Activated CD4-positive, CD25-positive, alpha-beta regulatory T cell treated with anti-CD3 and anti-CD28 coated beads, Interleukin-2, amount 50 U/mL, for 72 hours (primary cell): ENCODE measurements at regions not wholly inside any gene's neighbourhood (a gene's known extent, or its start where the extent isn't known, plus 50 kb on each side); places are given as distances from the start of the nearest gene placed in this dataset.

Experiments used
- DNase-seq: peaks from one replicate; pipeline ENCODE4 v3.0.0; 2021

GRCh38 chr2:173831312-173832229 lies 133.6 kb downstream of the SP3 start:
- no peak for DNase-seq

DNA sequence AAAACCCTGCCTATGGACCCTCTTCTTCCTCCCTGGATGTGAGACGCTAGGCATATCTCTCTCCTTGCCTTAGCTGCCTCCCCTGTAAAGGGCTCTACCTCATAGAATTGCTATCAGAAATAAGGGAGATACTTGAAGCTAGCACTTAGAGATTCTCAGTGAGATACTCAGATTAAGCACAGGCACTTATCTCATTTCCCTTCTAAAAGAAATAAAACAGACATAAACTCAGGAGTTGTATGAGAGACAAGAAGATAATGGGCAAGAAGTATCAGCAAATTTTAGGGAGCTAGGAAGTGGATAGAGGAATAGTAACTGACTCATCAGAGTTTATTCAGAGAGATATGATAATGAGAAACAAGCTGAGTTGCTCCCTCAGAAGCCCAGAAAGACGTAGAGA lies 131.0 kb downstream of the SP3 start:
- DNase-seq = no peak

GRCh38 chr2:173835726-173836125 lies 129.4 kb downstream of the SP3 start:
- no peak for DNase-seq

GRCh38 chr2:173841110-173841509 lies 124.1 kb downstream of the SP3 start:
- DNase-seq = no peak

- DNase-seq = no peak
Measured at GRCh38 chr2:173843526-173843925, 121.6 kb downstream of the SP3 start.

DNA sequence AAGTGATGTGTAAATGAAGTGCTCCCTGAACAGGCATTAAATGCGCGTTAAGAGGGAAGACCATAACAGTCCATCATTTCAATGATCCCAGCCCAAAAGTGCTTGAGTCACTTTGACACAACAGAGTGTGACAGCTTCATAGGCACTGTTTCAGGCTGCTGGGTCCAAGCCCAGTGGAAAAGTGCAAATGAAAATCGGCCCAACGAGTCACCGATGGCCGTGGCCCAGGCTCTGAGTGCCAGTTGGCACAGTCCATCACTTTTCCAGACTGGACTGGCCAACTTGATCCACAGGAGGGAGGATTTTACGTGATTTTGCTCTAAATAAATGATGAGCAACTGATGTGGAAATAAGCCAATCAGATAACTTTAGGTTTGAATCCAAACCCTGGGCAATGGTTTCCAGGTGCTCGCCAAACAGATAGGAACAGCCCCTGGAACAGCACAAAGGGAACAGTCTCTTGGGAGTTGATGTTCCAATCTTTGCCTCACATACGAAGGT lies 114.0 kb downstream of the SP3 start:
- DNase-seq = no peak

DNA sequence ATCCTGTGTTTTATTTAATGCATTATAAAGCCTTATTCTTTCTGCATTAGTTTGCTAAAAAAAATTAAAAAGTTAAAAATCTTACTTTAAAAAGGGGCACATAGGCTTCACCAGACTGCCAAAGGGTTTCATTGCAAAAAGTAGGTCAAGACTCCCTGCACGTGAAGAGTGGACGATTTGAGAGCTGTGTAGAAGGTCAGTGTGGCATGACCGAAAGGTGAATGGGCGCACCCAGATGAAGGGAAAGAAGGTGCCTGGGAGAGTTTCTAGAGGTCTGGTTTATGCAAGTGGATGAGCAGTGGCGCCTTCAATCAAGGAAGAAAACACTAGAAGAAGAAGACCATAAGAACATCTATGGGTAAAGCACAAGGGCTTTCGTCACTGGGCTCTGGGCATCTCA lies 111.0 kb downstream of the SP3 start:
- DNase-seq = no peak

GRCh38 chr2:173854840-173855239 lies 110.3 kb downstream of the SP3 start:
- no peak for DNase-seq

DNA sequence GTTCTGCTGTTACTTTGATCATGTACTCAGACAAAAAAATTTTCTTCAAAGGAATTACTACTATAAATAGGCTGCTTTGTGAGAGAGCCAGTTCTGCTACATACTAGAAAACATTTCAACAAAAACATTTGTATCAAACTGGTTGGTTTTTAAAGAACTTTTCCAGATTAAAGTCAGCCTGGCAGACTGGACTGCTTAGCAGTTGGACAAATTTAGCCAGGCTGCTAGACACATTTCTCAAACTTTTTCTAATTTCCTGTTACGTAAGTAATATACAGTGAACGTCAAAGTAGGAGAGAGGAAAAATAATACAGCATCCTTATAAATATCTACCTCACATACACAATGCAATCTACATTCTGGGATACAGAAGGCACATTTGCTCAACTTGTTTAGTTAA lies 109.5 kb downstream of the SP3 start:
- DNase-seq = no peak
